GM18861 (cell line): ENCODE measurements at regions not wholly inside any gene's neighbourhood (a gene's known extent, or its start where the extent isn't known, plus 50 kb on each side); places are given as distances from the start of the nearest gene placed in this dataset.

Source experiments
- ATAC-seq: cut with Tn5 transposase; IDR thresholded peaks from one replicate; pipeline ENCODE4 v1.9.1; 2021; ENCODE audit not compliant: unreplicated experiment

DNA sequence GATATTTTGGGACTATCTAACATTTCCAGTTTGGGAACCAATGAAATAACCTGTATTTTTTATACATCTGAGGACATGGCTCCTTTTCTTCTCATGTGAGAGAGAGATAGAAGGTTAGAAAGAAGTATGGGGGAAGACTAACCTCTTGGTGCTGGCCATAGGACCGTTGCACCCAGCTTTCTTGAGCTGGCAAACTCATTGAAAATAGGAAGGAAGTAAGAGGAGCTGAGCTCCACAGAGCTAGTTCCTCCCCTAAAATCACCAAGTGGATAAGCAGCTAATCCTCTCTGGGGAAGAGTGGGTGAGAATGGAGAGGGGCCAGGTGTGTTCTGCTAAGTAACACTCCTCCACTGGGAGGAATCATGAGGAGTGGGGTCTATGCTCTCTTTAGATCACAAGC, 387.4 kb upstream of the CADM1 start:
- ATAC-seq = no peak

DNA sequence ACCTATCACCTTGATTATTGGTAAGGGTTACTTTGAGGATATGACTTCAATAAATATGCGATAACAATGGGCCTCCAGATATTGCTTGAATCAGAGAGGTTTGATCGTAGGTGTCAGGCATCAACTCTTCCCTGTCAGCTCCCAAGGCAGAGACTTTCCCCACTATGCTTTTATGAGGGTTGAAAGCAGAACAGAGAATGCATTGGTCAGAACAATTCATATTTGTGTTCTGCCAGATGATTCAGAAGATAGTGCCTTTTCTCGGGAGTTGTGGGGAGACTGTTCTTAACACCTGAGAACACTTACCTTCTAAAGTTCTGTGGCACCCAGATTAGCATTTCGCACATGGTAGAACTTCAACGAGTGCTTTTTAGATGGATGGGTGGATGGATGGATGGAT, 386.3 kb upstream of the CADM1 start:
- no peak for ATAC-seq

DNA sequence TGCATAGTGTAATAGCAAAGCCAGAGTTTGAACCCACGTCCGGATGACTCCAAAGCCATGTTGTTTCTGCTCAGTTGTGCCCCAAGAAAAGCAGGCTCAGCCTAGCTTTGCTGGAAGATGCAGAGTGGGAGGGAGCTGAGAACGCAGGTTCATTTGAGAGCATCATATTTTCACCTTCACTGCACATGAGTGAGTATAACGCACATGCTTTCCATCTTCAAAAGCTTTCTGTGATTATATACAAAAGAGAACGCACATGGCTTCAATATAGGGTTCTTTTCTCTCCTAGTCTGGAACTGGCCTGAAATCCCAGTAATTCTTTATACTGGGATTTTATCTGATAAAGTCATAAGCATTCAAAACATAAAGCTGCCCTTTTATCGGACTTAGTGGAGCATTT, 385.5 kb upstream of the CADM1 start:
- no peak for ATAC-seq

DNA sequence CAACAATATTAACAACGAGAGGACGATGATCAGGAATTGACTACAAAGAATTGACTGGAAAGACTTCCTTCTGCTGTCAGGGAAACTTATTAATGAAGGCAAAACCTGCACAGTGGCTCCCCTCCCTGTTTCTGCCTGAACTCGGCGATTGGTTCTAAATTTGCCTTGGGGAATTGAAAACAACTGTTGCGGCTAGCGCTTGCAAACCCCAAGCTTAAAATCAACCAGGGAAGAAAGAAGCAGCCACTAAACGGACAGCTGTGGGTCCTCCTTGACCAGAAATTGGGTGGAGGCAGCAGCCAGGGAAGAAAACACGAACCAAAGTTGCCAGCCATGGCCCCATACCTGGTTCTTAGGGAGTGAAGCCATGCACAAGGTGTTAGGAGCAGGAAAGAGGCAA, 383.5 kb upstream of the CADM1 start:
- ATAC-seq = no peak

DNA sequence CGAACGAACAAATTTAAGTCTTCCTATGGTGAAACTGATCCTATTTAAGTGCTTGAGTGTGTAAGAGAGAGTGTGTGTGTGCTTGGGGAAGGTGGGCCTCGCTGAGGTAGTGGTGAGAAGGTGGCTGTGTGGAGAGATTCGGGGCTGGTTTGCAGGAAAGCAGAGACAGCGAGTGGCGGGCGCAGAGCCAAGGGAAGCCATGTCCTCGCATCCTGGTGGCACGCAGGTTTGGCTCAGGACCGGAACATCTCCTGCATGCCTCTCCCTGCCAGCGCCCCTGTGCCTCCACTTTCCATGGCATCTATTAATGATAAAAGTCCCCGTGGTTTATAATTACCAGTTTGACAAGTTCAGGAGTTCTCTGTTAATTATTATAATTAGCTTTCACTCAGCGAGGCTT, 383.1 kb upstream of the CADM1 start:
- ATAC-seq = no peak

DNA sequence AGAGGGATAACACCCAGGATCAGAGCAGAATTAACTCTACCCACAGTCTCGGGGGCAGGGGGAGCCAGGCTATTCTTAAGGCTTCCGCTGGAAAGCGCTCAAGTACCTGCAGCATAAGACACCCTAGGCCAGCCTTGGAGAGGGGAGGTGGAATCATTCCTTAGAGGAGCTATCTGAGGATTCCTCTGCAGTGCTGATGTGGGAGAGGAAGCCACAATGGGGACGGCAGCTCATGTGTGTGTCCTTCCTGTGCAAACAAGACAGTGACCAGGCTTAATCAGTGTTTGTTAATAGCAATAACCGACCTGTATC, 382.2 kb upstream of the CADM1 start:
- ATAC-seq = no peak

DNA sequence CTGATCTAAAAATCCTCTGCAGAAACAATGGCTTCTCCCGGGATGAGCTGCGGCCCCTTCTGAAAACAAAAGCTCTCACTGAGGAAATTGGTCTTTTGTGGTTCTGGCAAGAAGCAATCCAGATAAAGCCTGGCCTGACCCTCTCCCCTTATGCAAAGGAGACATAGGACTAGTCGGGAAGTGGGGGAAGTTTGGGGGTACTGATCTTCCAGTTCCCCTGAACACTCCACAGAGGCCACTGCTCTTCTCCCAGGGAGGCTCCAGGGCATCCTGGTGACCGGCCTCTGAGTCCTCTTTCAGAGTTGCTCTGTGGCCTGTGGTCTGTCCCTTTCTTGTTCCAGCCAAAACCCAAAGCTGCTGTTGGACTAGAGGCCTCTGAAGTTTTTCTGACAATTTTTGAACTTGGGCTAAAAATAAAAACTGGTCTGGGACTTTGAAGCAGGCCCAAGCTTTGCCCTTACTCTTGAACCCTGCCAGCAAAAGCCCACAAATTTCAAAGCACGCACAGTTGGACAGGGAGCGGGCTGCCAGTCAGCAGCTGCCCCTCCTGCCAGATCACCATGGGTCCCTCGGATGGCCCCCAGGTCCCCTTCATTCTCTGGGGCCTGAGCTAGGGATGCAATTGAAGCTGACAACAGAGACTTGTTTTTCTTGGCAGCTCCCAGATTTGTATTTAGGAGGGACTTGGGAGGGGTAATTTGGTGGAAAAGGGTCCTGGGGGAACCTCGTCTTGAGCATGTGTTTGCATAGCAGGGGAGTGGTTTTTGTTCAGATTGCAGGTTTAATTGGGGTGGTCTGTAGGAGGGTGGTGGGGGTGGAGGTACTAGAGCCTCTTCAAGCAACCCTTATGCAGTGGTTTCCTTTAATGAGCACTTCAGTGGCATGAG, 381.6 kb upstream of the CADM1 start:
- no peak for ATAC-seq

DNA sequence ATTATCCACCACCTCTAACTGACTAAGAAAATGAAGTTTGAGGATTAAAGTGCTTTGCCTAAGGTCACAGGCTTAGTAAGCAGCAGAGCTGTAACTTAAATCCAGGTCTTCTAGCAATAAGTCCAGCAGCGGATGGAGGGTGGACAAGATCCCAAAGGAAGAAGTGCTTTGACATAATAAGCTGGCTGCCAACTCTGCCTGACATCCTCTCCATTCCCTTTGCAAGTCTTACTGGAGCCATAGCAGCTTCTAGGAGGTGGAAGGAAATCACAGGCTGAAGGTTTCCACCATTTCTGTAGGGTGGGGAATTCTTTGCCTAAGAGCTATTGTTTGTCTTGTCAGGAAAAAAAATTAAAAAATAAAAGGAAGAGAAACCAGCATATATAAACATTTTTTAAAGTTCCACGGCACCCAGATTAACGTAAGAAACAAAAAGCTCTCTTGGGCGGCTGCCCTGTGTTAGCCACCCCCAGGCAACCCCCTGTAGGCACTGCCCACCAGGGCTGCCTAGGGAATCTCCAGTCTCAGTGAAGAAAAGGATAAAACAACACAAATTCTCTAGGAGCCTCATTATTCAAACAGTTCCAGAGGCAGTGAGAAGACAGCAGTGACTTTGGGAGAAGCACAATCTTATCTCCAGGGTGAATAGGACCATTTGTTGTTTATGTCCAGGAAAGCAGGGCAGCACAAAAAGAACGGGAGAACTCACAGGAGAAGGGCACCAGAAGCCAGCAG, 380.8 kb upstream of the CADM1 start:
- no peak for ATAC-seq

DNA sequence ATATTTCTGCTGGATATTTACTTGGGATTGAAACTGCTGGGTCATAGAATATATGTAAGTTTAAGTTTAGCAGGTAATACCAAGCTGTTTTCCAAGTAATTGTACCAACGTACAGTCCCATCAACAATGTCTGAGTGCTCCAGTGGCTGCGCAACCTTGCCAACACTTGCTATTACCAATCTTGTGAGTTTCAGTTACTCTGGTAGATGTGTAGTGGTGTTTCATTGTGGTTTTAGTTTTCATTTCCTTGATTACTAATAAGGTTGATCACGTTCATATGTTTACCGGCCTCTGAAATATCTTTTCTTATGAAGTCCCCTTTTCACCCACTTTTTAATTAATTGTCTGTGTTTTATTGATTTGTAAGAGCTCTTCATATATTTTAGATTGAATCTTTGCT, 370.6 kb upstream of the CADM1 start:
- peak; percentile 85 for ATAC-seq

DNA sequence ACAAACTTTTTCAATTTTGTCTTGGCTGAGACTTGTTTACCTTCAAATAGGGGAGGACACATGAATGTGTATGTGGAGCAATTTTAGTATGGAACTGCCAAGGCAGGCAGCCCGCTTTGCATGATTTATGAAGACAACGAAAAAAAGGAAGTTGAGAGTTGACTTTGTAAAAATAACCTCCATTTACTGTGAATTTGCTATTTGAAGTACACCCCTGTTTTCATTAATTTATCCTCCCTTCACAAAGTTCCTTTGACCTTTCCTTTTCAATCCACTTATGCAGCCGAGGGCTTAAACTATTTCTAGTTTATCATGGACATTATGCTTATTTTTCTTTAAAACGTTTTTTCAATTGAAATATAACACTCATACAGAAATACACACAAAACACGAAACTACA, 369.6 kb upstream of the CADM1 start:
- ATAC-seq = no peak

DNA sequence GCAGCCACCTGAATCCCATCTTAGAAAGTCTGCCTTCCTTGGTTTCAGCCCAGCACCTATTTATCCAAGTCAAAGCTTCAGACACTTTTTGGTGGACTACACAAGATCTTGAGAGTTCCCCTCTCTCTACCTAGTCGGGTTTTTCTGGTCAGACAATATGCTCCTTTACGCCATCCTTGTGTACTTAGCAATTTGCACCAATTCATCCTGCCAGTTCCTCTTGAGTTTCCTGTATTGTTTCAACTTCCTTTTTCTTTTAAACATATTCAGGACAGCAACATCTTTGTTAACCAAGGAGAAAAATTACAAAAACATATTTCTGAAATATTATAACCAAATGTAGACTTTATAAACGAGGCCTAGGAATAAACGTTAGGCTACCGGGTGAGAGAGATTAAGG, 368.2 kb upstream of the CADM1 start:
- ATAC-seq = no peak

DNA sequence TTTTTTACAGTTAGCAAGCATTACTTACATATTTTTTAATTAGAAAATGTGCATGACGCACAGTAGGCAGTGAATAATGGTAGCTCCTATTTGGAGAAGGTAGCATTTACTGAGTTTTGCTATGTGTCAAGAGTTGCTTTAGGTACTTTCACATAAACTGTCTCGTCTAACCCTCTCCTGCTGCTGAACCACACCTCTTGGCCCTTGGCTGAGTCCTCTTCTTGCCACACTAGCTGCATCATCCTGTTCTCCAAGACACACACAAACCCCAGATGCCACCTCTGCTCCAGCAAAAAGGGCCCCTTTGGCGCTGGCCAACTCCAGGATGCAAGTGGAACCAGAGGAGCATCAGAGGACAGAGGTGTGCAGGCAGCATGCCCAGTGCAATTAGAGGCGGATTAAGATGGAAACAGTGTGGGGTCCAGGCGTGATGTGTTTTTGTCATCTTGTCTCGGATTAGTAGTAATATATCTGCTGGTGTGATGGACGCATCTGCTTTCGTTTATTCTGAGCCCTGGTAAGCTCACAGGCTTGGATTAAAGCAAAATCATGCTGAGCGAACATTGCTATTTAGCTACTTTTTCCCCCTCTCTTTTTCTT, 367.0 kb upstream of the CADM1 start:
- ATAC-seq = no peak

DNA sequence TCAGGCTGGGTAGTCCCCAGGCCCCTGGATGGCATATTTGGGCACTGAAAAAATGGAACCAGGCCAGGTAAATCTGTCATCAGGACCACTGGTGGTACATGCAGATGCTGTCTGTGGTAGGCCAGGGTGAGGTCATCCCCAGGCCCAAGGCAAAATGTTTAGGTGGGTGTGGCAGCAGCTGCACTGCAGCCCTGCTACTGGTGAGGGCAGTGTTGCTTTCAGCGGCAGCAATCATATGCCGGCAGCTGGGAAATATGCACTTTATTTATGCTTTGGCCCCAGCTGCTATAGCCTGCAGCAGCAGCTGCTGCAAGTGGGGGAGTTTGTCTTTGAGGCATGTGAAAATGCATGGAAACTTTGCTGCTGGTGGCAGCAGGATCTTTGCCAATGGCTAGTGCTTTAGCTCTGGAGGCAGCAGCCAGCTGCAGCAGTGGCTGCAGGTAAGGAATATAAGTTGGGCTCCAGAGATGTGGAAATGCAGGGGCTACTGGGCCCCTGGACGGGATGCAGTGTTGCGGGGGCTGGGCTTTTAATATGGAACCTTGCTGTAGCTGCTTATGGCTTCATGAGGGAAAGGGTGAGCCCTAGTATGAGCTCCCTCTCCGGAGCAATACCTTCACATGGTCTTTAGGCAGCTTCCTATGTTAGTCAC, 365.7 kb upstream of the CADM1 start:
- peak; percentile 75 for ATAC-seq

DNA sequence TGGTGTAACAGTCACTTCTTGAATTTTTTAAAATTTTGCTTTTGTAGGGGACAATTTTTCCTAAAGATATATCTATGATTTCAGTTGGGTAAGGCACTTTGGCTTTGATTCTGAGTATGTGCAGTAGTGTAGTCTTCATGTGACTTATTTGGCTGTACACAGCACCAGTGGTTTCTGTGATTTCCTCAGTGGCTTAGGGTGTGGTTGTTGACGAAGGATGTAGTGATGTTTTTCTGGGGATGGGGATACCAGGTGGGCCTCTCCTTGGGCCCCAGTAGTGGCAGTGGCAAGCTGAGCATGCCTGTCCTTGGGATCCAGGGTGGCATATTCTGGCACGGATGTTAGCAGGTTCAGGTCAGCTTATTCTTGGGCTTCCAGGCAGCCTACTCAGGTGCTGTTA, 364.9 kb upstream of the CADM1 start:
- no peak for ATAC-seq

DNA sequence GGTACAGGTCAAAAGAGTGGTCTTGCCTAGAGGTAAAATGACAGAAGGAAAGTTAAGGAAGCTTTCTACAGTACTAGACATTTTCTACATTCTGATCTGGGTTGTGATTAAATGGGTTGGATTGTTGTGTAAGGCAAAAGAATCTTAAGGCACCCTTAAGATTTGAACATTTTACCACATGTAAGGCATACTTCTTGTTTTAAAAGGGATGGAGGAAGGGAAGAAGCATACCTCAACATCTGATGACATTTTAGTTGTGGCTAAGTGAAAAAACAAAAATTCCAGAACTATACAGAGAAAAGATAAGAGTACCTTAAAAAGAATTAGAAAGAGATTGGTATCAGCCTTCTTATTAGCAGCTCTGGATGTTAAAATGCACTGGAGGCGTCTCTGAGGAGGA, 356.0 kb upstream of the CADM1 start:
- no peak for ATAC-seq

DNA sequence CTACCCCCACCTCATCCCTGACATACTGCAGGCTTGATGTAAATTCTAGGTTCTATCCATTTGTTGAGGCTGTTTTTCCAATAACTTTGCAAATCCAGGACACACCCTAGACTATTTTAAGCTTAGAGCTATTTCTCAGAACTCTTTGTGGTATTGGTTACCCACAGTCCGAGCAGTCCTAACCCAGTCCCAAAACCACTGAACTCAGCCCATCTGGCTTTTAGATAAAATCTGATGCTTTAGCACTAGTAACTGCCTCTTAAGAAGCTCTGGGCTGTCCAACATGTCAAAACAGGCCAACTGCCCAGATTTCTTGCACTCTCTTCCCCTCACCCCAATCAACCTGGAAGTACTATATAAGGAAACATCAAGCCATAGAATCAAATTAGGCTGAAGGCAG, 344.4 kb upstream of the CADM1 start:
- no peak for ATAC-seq

DNA sequence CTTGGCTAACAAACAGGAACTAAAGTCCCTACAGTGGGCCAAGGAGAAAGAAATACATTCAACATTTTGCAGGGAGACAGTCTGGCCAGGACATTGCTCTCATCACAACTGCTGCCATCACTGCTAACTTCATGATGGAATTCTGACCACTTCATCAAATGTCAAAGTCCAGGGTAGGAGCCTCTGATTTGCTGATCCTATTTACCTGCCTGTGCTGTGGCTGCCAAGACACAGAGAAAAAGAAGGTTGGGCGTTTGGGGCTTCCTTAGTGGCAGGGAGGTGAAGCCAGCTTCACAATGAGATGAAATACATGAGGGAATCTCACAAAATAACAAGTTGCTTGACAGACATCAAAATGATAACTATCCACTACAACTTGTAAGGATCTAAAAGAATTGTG, 343.9 kb upstream of the CADM1 start:
- ATAC-seq = no peak

DNA sequence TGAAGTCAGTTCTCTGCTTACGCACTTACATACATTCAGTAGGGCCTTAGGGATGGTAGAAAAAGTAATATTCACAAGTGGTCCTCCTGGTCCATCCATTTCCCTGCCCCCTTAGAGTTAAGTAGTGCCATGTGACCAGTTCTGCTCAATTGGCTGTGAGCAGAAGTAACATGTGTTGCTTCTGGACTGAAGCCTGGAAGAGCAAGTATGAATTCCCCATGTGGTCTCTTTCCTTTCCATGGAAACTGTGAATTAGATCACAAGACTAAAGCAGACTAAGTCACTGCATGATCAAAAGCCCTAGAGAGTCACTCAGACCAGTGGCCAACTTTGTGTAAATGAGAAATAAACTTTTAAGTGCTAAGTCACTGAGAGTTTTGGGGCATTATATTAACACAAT, 341.7 kb upstream of the CADM1 start:
- ATAC-seq = no peak

DNA sequence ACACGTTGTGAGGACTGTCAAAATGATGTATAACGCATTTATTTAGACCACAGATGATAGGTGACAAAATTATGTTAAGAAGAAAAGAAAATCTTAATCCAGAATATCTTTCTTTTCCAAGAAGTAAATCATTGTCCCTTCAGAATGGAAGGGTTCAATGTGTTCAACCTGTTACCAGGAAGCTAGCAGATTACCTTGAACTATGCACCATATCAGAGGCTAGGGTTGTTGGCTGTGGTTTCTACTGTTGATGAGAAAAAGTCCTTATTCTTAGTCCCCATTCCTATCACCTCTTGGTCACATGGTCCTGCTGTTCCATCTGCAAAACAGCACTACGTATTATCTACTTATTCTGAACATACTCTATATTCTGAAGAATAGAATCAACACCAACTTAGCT, 339.5 kb upstream of the CADM1 start:
- no peak for ATAC-seq

DNA sequence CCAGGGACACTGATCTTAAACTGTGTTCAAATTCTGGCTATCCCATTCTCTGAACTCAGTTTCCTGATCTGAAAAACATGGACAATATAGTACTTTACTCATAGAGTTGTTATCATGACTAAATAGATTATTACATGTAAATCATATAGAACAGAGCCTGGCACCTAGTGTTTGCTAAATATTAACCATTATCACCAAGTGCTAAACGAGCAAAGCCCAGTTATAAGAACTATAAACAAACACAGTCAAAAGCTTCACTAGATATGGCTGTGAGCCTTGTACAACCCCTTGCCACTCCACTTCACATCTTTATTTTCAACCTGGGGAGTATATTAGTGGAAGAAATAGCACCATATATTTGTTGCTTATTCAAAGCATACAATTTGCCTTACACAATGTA, 338.9 kb upstream of the CADM1 start:
- ATAC-seq = no peak

DNA sequence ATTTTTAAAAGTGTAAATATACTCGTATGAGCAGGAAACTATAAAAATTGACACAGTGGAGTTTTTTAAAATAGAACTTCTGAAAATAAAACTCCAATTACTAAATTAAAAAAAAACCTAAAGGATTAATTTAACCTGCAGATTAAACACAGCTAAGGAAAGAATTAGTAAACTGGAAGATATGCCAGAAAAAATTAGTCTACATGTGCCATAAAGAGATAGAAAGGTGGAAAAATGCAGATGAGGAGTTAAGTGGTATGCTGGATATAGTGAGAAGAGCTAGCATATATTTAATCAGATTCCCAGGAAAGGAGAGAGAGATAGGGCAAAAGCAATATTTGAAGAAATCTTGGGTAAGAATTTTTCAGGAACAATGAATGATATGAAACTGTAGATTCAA, 315.8 kb upstream of the CADM1 start:
- no peak for ATAC-seq

DNA sequence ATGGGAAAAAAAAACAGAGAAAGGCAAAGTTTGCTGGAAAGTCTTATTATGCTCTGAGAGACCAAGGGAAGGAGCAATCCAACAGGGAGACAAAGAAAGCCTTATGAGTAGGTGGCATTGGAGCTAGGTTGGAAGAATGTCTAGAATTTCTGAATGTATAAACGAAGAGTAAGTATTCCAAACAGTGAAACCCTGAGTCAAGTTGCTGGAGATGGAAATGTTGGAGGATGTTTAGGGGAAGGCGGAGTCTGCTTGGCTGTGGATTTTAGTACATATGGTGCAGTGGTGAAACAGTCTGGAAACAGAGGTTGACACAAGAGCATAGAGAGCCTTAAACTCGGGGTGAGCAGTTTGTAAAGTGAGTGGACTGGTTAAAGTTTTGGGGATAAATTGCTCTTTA, 314.8 kb upstream of the CADM1 start:
- ATAC-seq = no peak
